ENCODE measurements at regions not wholly inside any gene's neighbourhood (a gene's known extent, or its start where the extent isn't known, plus 50 kb on each side); places are given as distances from the start of the nearest gene placed in this dataset.

- no peak for TF ChIP-seq CTCF (conservative IDR thresholded peaks at IDR 0.05; ENCODE audit: low read length)
- TF ChIP-seq EZH2phosphoT487 (IDR thresholded peaks at IDR 0.05; ENCODE audit: borderline replicate concordance), result no peak
Measured at GRCh38 chr7:85614684-85615083, 427.8 kb upstream of the SEMA3D start.

All from Loucy (cell line).